ENCODE measurements at regions not wholly inside any gene's neighbourhood (a gene's known extent, or its start where the extent isn't known, plus 50 kb on each side); places are given as distances from the start of the nearest gene placed in this dataset.

GRCh38 chr11:15374418-15374817 is 259.7 kb downstream of the INSC start:
- no peaks in the 10 kb centered on the region for H3K4me1 Mint-ChIP-seq
- H4K91ac ChIP-seq (ENCODE audit: insufficient read length, low read depth, low read length), result no peak overlapping the region
- H3T11ph ChIP-seq (ENCODE audit: low read length), result no peak overlapping the region
- no peaks in the 10 kb centered on the region for H3K4me1 ChIP-seq (ENCODE audit: insufficient read depth, low read length)
- H3K27ac Mint-ChIP-seq, result no peak overlapping the region
- no peak overlapping the region for H3K9ac ChIP-seq (ENCODE audit: extremely low read depth, insufficient read length, low read length)
- H3K36me3 Mint-ChIP-seq (ENCODE audit: insufficient read depth in 1 of 3, low read depth in 3 of 3), result peaks cover 0 to 12% (median 4%) of the 10 kb centered on the region in 3 experiments; a peak in 3 of 7 replicates
- WGBS (ENCODE audit: extremely low coverage, insufficient read length, low lambda C conversion rate), result no CpG with 5 or more reads among the region's 2 CpGs
- DNase-seq, result no peak
- no peaks in the 10 kb centered on the region for H3K79me2 ChIP-seq (ENCODE audit: insufficient read depth, low read length)
- no peak overlapping the region for H2BK20ac ChIP-seq (ENCODE audit: low read depth, low read length, poor library complexity, severe bottlenecking)
- no peak overlapping the region for H4K8ac ChIP-seq (replicated peaks; ENCODE audit: insufficient read length, low read depth, low read length)
- no peak overlapping the region for H3K4me3 Mint-ChIP-seq
- no peak overlapping the region for H3K27ac ChIP-seq (ENCODE audit: insufficient read length, low read depth, low read length)
- no peaks in the 10 kb centered on the region for H3K23me2 ChIP-seq (ENCODE audit: insufficient read length, low read depth, low read length, poor library complexity, severe bottlenecking)
- no peak overlapping the region for H3K4ac ChIP-seq (ENCODE audit: low read depth, low read length)
- H3K27me3 Mint-ChIP-seq (ENCODE audit: low read depth), result no peaks in the 10 kb centered on the region
- H4K20me1 ChIP-seq (ENCODE audit: control insufficient read depth, insufficient read depth, insufficient read length), result no peaks in the 10 kb centered on the region
- no peak overlapping the region for H3K4me2 ChIP-seq (ENCODE audit: insufficient read depth, insufficient read length, low read length)
- no peaks in the 10 kb centered on the region for H3K27me3 ChIP-seq (ENCODE audit: insufficient read depth, low read length)
- H3K9me3 Mint-ChIP-seq, result peaks cover 11 to 18% of the 10 kb centered on the region in 2 experiments; a peak in 3 of 5 replicates
- H2BK15ac ChIP-seq (ENCODE audit: low read depth, low read length), result no peak overlapping the region
- H3K14ac ChIP-seq (ENCODE audit: insufficient read depth, low read length), result no peak overlapping the region
- H3K56ac ChIP-seq (ENCODE audit: insufficient read length, low read depth, low read length), result no peak overlapping the region
- no peak for TF ChIP-seq CTCF (conservative IDR thresholded peaks at IDR 0.05)
- H2AFZ ChIP-seq (ENCODE audit: low read length), result no peak overlapping the region
- no peak overlapping the region for H4K5ac ChIP-seq (ENCODE audit: insufficient read length, low read depth, low read length)
- no peak overlapping the region for H3K18ac ChIP-seq (ENCODE audit: insufficient read length, low read depth, low read length)
- H2AK5ac ChIP-seq (ENCODE audit: insufficient read length, low read length), result no peak overlapping the region
- no peaks in the 10 kb centered on the region for H3K9me3 ChIP-seq (ENCODE audit: control insufficient read depth, low read depth, low read length)
- H3K79me1 ChIP-seq (ENCODE audit: insufficient read depth, low read depth, low read length, poor library complexity, severe bottlenecking), result no peaks in the 10 kb centered on the region
- no peak overlapping the region for H3K23ac ChIP-seq (ENCODE audit: insufficient read length, low read depth, low read length)
- H2BK5ac ChIP-seq (ENCODE audit: insufficient read length, low read length), result no peak overlapping the region
- no peak overlapping the region for H2BK12ac ChIP-seq (ENCODE audit: insufficient read length, low read depth, low read length)
- H2BK120ac ChIP-seq (ENCODE audit: low read depth, low read length, poor library complexity, severe bottlenecking), result no peak overlapping the region

Measured in H9 (cell line).